Panc1 (cell line): ENCODE measurements at regions not wholly inside any gene's neighbourhood (a gene's known extent, or its start where the extent isn't known, plus 50 kb on each side); places are given as distances from the start of the nearest gene placed in this dataset.

ENCODE experiments used
- ATAC-seq: fragments of 200-7000 bp; cut with Tn5 transposase; 2 replicates; pipeline ENCODE4 v1.9.1; 2020; ENCODE audit warnings: mild to moderate bottlenecking, moderate library complexity
- BruUV-seq: library from RNA; stranded (reverse); fragments of 400-500 nt; replicated peaks from 2 replicates; lab custom pipeline; 2021; lab: Mats Ljungman, UMichigan
- CTCF ChIA-PET: fragments of 300-600 bp; sonication (Branson Sonifier 250); formaldehyde crosslinking; loops from one replicate; lab custom pipeline; 2022; ENCODE audit warnings: antibody characterized with exemption; lab: Charles Lee
- POLR2A ChIA-PET: fragments of 300-600 bp; sonication (Branson Sonifier 250); formaldehyde crosslinking; loops from one replicate; lab custom pipeline; 2022; ENCODE audit warnings: antibody characterized with exemption; lab: Charles Lee
- DNase-seq: peaks from one replicate; pipeline ENCODE4 v3.0.0-alpha.2; 2010; ENCODE audit warnings: low read depth, low spot score
- H3K27ac ChIP-seq: 2 replicates; pipeline ENCODE4 v1.5.1; 2011; ENCODE audit warnings: mild to moderate bottlenecking, low read length, inconsistent platforms
- H3K27me3 ChIP-seq: fragments of 200-500 bp; sonication (Bioruptor generic); 2 replicates; pipeline ENCODE4 v1.6.0; 2014; ENCODE audit warnings: low read length, inconsistent platforms; ENCODE audit not compliant: control insufficient read depth, insufficient read depth
- H3K36me3 ChIP-seq: fragments of 200-500 bp; sonication (Bioruptor generic); 2 replicates; pipeline ENCODE4 v1.5.1; 2014; ENCODE audit warnings: inconsistent platforms, mild to moderate bottlenecking, low read length, moderate library complexity; ENCODE audit not compliant: control insufficient read depth, insufficient read depth
- H3K4me1 ChIP-seq: 2 replicates; pipeline ENCODE4 v1.5.1; 2011; ENCODE audit warnings: inconsistent platforms, mild to moderate bottlenecking, low read length, moderate library complexity; ENCODE audit not compliant: control insufficient read depth, insufficient read depth
- H3K4me3 ChIP-seq, 2 experiments: 2 replicates each; pipeline ENCODE4 v1.5.1; 2011 to 2012; ENCODE audit warnings: low read depth in 2 of 2, low read length in 2 of 2, mild to moderate bottlenecking in 2 of 2, inconsistent platforms in 1 of 2, moderate library complexity in 1 of 2
- H3K9me3 ChIP-seq: fragments of 200-500 bp; sonication (Bioruptor generic); 2 replicates; pipeline ENCODE4 v1.5.1; 2014; ENCODE audit warnings: low read depth, mild to moderate bottlenecking, inconsistent platforms, low read length, moderate library complexity; ENCODE audit not compliant: control insufficient read depth, insufficient read depth
- CTCF ChIP-seq: fragments of 450-650 bp; IDR thresholded peaks from 2 replicates; pipeline ENCODE4 v1.5.1; 2017; ENCODE audit warnings: mild to moderate bottlenecking
- POLR2AphosphoS5 ChIP-seq: IDR thresholded peaks from 2 replicates; pipeline ENCODE4 v1.6.1; 2012; ENCODE audit warnings: mild to moderate bottlenecking, low read depth, low read length, moderate library complexity
- REST ChIP-seq, 2 experiments: IDR thresholded peaks; 2 replicates each; pipeline ENCODE4 v1.6.1; 2011 to 2012; ENCODE audit warnings: low read depth in 2 of 2, control low read depth in 1 of 2, low read length in 1 of 2, mild to moderate bottlenecking in 1 of 2, moderate library complexity in 1 of 2; ENCODE audit not compliant: insufficient read depth in 1 of 2
- SIN3A ChIP-seq: IDR thresholded peaks from 2 replicates; pipeline ENCODE4 v1.6.1; 2012; ENCODE audit warnings: low read depth, mild to moderate bottlenecking, low read length, moderate library complexity, borderline replicate concordance; ENCODE audit not compliant: insufficient read depth
- TCF7L2 ChIP-seq: IDR thresholded peaks from 2 replicates; pipeline ENCODE4 v1.6.1; 2011; ENCODE audit warnings: mild to moderate bottlenecking, low read depth, low read length, inconsistent platforms
- in situ Hi-C: cut with HindIII; loops from 2 replicates; pipeline ENCODE4 v1.10.0; 2016; ENCODE audit warnings: low sequenced_read_pairs, low pct_unique_long_range_greater_than_20kb
- intact Hi-C: fragments of 100-400 bp; cut with micrococcal nuclease; formaldehyde crosslinking; loops from one replicate; pipeline ENCODE4 v1.10.0; 2022; ENCODE audit not compliant: unreplicated experiment

GRCh38 chr6:86715676-86716075 lies 221.7 kb upstream of the HTR1E start:
- ChIA-PET CTCF (no interaction called here), POLR2A (no interaction called here)
- DNase-seq (no peak), ATAC-seq (no peak)
- Histone ChIP-seq H3K27ac (no peak overlapping the region), H3K27me3 (no peaks in the 10 kb centered on the region), H3K4me3 (no peak overlapping the region), H3K4me1 (no peaks in the 10 kb centered on the region), H3K9me3 (no peaks in the 10 kb centered on the region), H3K36me3 (no peaks in the 10 kb centered on the region)
- intact Hi-C loops: no loop called here
- no peak for TF ChIP-seq SIN3A
- TF ChIP-seq REST (IDR thresholded peaks at IDR 0.05; ENCODE audit: insufficient read depth in 1 of 2, low read depth in 2 of 2, low read length in 1 of 2): no peak
- TF ChIP-seq CTCF: no peak
- no peak for TF ChIP-seq POLR2AphosphoS5
- no peak for TF ChIP-seq TCF7L2
- in situ Hi-C loops: no loop called here
- no TSS peak for BruUV-seq

GRCh38 chr6:86712039-86712438 lies 225.3 kb upstream of the HTR1E start:
- no peaks in the 10 kb centered on the region for H3K36me3 ChIP-seq
- no peak overlapping the region for H3K27ac ChIP-seq
- in situ Hi-C loops (no loop called here), intact Hi-C loops (no loop called here)
- ATAC-seq (no peak), DNase-seq (no peak)
- no peak for TF ChIP-seq TCF7L2
- TF ChIP-seq CTCF: no peak
- no peak for TF ChIP-seq SIN3A
- no peak for TF ChIP-seq REST (IDR thresholded peaks at IDR 0.05; ENCODE audit: insufficient read depth in 1 of 2, low read depth in 2 of 2, low read length in 1 of 2)
- no peak for TF ChIP-seq POLR2AphosphoS5
- POLR2A ChIA-PET: no interaction called here
- no TSS peak for BruUV-seq
- no peaks in the 10 kb centered on the region for H3K9me3 ChIP-seq
- no peaks in the 10 kb centered on the region for H3K4me1 ChIP-seq
- no peak overlapping the region for H3K4me3 ChIP-seq
- CTCF ChIA-PET: no interaction called here
- no peaks in the 10 kb centered on the region for H3K27me3 ChIP-seq
